Sigmoid colon (tissue), 6 donors: ENCODE measurements at regions not wholly inside any gene's neighbourhood (a gene's known extent, or its start where the extent isn't known, plus 50 kb on each side); places are given as distances from the start of the nearest gene placed in this dataset.

Experiments used
- DNase-seq: peaks from one replicate; pipeline ENCODE4 v3.0.0-alpha.2; 2019
- H3K27ac ChIP-seq, 4 donors: fragments of 200-600 bp; sonication (generic); one replicate each; pipeline ENCODE4 v1.5.1; 2016 to 2019; ENCODE audit warnings: mild to moderate bottlenecking in 1 of 4
- H3K27me3 ChIP-seq, 3 donors: fragments of 200-600 bp; sonication (generic); one replicate each; pipeline ENCODE4 v1.5.1; 2019; ENCODE audit warnings: mild to moderate bottlenecking in 1 of 3
- H3K36me3 ChIP-seq, 4 donors: fragments of 200-600 bp; sonication (generic); one replicate each; pipeline ENCODE4 v1.5.1; 2016 to 2019
- H3K4me1 ChIP-seq, 4 donors: fragments of 200-600 bp; sonication (generic); one replicate each; pipeline ENCODE4 v1.5.1; 2017 to 2019
- H3K4me3 ChIP-seq, 4 donors: fragments of 200-600 bp; sonication (generic); one replicate each; pipeline ENCODE4 v1.5.1; 2017 to 2019; ENCODE audit warnings: mild to moderate bottlenecking in 2 of 4, moderate library complexity in 1 of 4
- H3K9me3 ChIP-seq, 4 donors: fragments of 200-600 bp in 3 of 4; sonication (generic) in 3 of 4; one replicate each; pipeline versions ENCODE4 v1.5.1 to v1.6.1; 2013 to 2019
- EP300 ChIP-seq, 4 donors: sonication (generic); formaldehyde crosslinking; IDR thresholded peaks; one replicate each; pipeline ENCODE4 v1.6.1; 2017; ENCODE audit warnings: antibody characterized with exemption in 4 of 4
- POLR2A ChIP-seq, 2 donors: fragments of 450-650 bp; IDR thresholded peaks; one replicate each; pipeline ENCODE4 v1.6.1; 2016; ENCODE audit warnings: antibody characterized with exemption in 2 of 2, mild to moderate bottlenecking in 2 of 2, moderate library complexity in 2 of 2
- POLR2AphosphoS5 ChIP-seq, 4 donors: sonication (generic); formaldehyde crosslinking; IDR thresholded peaks; one replicate each; pipeline ENCODE4 v1.6.1; 2017; ENCODE audit warnings: antibody characterized with exemption in 4 of 4
- WGBS, 2 donors: extraction: QIAGEN DNeasy Blood & Tissue Kit; methylation state at CpG; one replicate each; pipeline ENCODE4 v1.1.7; 2013; 5-methylcytosine and 5-hydroxymethylcytosine counted together
- intact Hi-C: fragments of 100-400 bp; cut with DNase I; formaldehyde crosslinking; loops from one replicate; pipeline ENCODE4 v1.15.1; 2023
- TF ChIP-seq, protein P1 (sequence below), 4 experiments: fragments of 450-650 bp in 3 of 4; fragments of 200-600 bp in 1 of 4; IDR thresholded peaks; one replicate each; pipeline ENCODE4 v1.5.1; 2016 to 2019; ENCODE audit warnings: antibody characterized with exemption in 4 of 4, mild to moderate bottlenecking in 3 of 4, moderate library complexity in 2 of 4
- donor health status: healthy with polysubstance abuse.
- donor health status: healthy.

DNA sequence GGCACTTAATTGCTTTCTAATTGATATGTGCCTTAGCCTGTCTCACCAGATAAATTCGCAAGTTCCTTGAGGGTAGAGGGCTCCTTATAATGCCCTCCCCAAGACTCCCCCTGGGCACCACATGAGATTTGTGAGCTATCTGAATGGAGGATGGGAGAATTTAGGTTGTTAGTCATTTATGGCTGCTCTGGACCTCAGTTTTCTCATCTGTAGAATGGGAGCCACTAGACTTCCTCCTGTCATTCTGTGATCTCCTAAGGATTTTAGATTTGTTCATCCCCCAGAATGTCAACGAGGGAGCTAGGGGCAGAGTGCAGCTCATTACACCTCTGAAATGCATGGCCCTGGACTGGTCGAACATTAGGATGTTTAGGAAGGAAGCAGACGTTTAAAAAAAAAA lies 294.6 kb downstream of the MIAT start:
- WGBS, 2 donors = 22 to 29% methylated on average over 4 of the region's 4 CpGs
- intact Hi-C loops = no loop called here
- Histone ChIP-seq H3K4me3 (no peak overlapping the region), H3K27me3 (no peaks in the 10 kb centered on the region), H3K4me1 (peaks cover 0 to 5% (median 0%) of the 10 kb centered on the region in 4 donors), H3K9me3 (no peaks in the 10 kb centered on the region), H3K36me3 (no peaks in the 10 kb centered on the region), H3K27ac (no peak overlapping the region)
- TF ChIP-seq POLR2AphosphoS5 (IDR thresholded peaks at IDR 0.05) (no peak), POLR2A (IDR thresholded peaks at IDR 0.05) (no peak), EP300 (IDR thresholded peaks at IDR 0.05) (no peak)
- TF ChIP-seq, protein P1, sequence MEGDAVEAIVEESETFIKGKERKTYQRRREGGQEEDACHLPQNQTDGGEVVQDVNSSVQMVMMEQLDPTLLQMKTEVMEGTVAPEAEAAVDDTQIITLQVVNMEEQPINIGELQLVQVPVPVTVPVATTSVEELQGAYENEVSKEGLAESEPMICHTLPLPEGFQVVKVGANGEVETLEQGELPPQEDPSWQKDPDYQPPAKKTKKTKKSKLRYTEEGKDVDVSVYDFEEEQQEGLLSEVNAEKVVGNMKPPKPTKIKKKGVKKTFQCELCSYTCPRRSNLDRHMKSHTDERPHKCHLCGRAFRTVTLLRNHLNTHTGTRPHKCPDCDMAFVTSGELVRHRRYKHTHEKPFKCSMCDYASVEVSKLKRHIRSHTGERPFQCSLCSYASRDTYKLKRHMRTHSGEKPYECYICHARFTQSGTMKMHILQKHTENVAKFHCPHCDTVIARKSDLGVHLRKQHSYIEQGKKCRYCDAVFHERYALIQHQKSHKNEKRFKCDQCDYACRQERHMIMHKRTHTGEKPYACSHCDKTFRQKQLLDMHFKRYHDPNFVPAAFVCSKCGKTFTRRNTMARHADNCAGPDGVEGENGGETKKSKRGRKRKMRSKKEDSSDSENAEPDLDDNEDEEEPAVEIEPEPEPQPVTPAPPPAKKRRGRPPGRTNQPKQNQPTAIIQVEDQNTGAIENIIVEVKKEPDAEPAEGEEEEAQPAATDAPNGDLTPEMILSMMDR (IDR thresholded peaks at IDR 0.05) = no peak
- DNase-seq = no peak

DNA sequence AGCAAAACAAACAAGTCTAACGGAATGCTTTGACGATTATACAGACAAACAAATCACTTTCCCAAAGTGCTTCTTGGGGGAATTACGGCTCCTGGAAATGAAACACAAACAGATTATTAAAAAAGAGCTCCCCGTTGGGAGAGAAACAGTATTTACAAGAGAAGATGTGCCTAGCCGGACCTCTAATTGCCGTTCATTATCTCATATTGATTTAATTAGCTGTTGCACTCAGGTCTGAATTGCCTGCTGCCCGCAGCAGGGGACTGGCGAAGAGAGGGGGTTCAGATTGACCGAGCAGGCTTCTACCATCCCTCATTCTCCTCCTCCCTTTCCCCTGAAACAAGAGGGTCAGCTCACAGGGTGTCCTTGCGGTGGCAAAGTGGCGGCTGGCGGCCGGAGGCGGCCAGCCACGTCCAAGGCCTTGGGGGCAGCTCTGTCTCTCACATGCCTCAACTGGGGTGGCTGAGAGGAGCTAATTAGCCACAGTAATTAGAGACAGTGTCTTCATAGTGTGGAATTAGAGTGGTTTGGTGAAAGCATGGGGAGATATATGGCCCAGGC lies 295.1 kb downstream of the MIAT start:
- no peaks in the 10 kb centered on the region for H3K9me3 ChIP-seq
- H3K27me3 ChIP-seq = no peaks in the 10 kb centered on the region
- no peak for DNase-seq
- H3K36me3 ChIP-seq = no peaks in the 10 kb centered on the region
- no peak overlapping the region for H3K4me3 ChIP-seq
- intact Hi-C loops = no loop called here
- H3K4me1 ChIP-seq = peaks cover 0 to 5% (median 0%) of the 10 kb centered on the region in 4 donors
- TF ChIP-seq POLR2AphosphoS5 (IDR thresholded peaks at IDR 0.05) (no peak), EP300 (IDR thresholded peaks at IDR 0.05) (no peak), POLR2A (IDR thresholded peaks at IDR 0.05) (no peak)
- TF ChIP-seq, protein P1 (IDR thresholded peaks at IDR 0.05) = no peak
- WGBS, 2 donors = 21 to 23% methylated on average over 15 of the region's 15 CpGs
- H3K27ac ChIP-seq = no peak overlapping the region

GRCh38 chr22:26953012-26953883 lies 295.9 kb downstream of the MIAT start:
- no peaks in the 10 kb centered on the region for H3K36me3 ChIP-seq
- WGBS, 2 donors = 26 to 29% methylated on average over 17 of the region's 17 CpGs
- DNase-seq = no peak
- peaks cover 0 to 5% (median 0%) of the 10 kb centered on the region in 4 donors for H3K4me1 ChIP-seq
- TF ChIP-seq, protein P1 (IDR thresholded peaks at IDR 0.05) = no peak
- TF ChIP-seq POLR2AphosphoS5 (IDR thresholded peaks at IDR 0.05) (no peak), EP300 (IDR thresholded peaks at IDR 0.05) (no peak), POLR2A (IDR thresholded peaks at IDR 0.05) (no peak)
- H3K27me3 ChIP-seq = no peaks in the 10 kb centered on the region
- no peaks in the 10 kb centered on the region for H3K9me3 ChIP-seq
- H3K27ac ChIP-seq = no peak overlapping the region
- no peak overlapping the region for H3K4me3 ChIP-seq
- intact Hi-C loops = no loop called here

GRCh38 chr22:26956371-26956770 lies 299.0 kb downstream of the MIAT start:
- intact Hi-C loops = no loop called here
- Histone ChIP-seq H3K27ac (no peak overlapping the region), H3K4me3 (no peak overlapping the region), H3K4me1 (peaks cover 0 to 5% (median 0%) of the 10 kb centered on the region in 4 donors), H3K9me3 (no peaks in the 10 kb centered on the region), H3K27me3 (no peaks in the 10 kb centered on the region), H3K36me3 (no peaks in the 10 kb centered on the region)
- TF ChIP-seq EP300 (IDR thresholded peaks at IDR 0.05) = no peak
- TF ChIP-seq, protein P1 (IDR thresholded peaks at IDR 0.05) = no peak
- TF ChIP-seq POLR2AphosphoS5 (IDR thresholded peaks at IDR 0.05) = no peak
- no peak for TF ChIP-seq POLR2A (IDR thresholded peaks at IDR 0.05)
- no peak for DNase-seq
- WGBS, 2 donors = 25 to 27% methylated on average over 4 of the region's 4 CpGs
